ENCODE measurements at regions not wholly inside any gene's neighbourhood (a gene's known extent, or its start where the extent isn't known, plus 50 kb on each side); places are given as distances from the start of the nearest gene placed in this dataset.
"Not testable (repeated sequence)": the region's sequence is repeated elsewhere in the genome, so short reads cannot be mapped to it uniquely, and the experiment has no call there.

- TF ChIP-seq, protein P1, sequence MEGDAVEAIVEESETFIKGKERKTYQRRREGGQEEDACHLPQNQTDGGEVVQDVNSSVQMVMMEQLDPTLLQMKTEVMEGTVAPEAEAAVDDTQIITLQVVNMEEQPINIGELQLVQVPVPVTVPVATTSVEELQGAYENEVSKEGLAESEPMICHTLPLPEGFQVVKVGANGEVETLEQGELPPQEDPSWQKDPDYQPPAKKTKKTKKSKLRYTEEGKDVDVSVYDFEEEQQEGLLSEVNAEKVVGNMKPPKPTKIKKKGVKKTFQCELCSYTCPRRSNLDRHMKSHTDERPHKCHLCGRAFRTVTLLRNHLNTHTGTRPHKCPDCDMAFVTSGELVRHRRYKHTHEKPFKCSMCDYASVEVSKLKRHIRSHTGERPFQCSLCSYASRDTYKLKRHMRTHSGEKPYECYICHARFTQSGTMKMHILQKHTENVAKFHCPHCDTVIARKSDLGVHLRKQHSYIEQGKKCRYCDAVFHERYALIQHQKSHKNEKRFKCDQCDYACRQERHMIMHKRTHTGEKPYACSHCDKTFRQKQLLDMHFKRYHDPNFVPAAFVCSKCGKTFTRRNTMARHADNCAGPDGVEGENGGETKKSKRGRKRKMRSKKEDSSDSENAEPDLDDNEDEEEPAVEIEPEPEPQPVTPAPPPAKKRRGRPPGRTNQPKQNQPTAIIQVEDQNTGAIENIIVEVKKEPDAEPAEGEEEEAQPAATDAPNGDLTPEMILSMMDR (IDR thresholded peaks at IDR 0.05): not testable (repeated sequence)
- not testable (repeated sequence) for TF ChIP-seq ZFX (IDR thresholded peaks at IDR 0.05; ENCODE audit: borderline replicate concordance)
Observed at GRCh38 chr7:12931465-12931864, 244.0 kb downstream of the ARL4A start.

Data from 22Rv1 (cell line).